Hepatocyte (in vitro differentiated cells): ENCODE measurements at regions not wholly inside any gene's neighbourhood (a gene's known extent, or its start where the extent isn't known, plus 50 kb on each side); places are given as distances from the start of the nearest gene placed in this dataset.

Experiments used
- EZH2 ChIP-seq: fragments of 200-600 bp; sonication (generic); IDR thresholded peaks from 2 replicates; pipeline ENCODE4 v1.6.1; 2016; ENCODE audit warnings: antibody characterized with exemption, mild to moderate bottlenecking, borderline replicate concordance
- EZH2phosphoT487 ChIP-seq: fragments of 200-600 bp; sonication (generic); IDR thresholded peaks from one replicate; pipeline ENCODE4 v1.6.1; 2018; ENCODE audit warnings: antibody characterized with exemption, mild to moderate bottlenecking, low read depth, moderate library complexity; ENCODE audit not compliant: unreplicated experiment, severe bottlenecking
- TF ChIP-seq, protein P1 (sequence below): fragments of 200-600 bp; sonication (generic); IDR thresholded peaks from 2 replicates; pipeline ENCODE4 v1.5.1; 2016; ENCODE audit warnings: antibody characterized with exemption, mild to moderate bottlenecking; ENCODE audit not compliant: poor library complexity

DNA sequence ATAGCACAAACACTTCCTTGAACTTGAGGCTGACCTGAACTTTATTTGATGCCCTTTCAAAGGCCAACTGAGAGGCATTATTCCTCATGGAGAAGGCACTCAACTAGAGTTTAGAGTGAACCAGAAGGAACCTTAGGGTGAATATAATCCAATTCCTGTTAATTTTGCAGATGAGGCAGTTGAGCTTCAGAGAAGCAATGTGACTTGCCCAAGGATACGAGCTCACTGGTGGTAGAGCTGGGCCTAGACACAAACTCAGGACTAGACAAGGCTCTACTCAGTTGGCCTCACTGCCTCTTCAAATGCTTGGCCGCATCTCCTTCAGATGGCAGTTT, 172.7 kb upstream of the ADAMTS9 start:
- TF ChIP-seq EZH2 (no peak), EZH2phosphoT487 (no peak)
- TF ChIP-seq, protein P1, sequence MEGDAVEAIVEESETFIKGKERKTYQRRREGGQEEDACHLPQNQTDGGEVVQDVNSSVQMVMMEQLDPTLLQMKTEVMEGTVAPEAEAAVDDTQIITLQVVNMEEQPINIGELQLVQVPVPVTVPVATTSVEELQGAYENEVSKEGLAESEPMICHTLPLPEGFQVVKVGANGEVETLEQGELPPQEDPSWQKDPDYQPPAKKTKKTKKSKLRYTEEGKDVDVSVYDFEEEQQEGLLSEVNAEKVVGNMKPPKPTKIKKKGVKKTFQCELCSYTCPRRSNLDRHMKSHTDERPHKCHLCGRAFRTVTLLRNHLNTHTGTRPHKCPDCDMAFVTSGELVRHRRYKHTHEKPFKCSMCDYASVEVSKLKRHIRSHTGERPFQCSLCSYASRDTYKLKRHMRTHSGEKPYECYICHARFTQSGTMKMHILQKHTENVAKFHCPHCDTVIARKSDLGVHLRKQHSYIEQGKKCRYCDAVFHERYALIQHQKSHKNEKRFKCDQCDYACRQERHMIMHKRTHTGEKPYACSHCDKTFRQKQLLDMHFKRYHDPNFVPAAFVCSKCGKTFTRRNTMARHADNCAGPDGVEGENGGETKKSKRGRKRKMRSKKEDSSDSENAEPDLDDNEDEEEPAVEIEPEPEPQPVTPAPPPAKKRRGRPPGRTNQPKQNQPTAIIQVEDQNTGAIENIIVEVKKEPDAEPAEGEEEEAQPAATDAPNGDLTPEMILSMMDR, result no peak
